ENCODE measurements at regions not wholly inside any gene's neighbourhood (a gene's known extent, or its start where the extent isn't known, plus 50 kb on each side); places are given as distances from the start of the nearest gene placed in this dataset.
"Not testable (repeated sequence)": the region's sequence is repeated elsewhere in the genome, so short reads cannot be mapped to it uniquely, and the experiment has no call there.

DNA sequence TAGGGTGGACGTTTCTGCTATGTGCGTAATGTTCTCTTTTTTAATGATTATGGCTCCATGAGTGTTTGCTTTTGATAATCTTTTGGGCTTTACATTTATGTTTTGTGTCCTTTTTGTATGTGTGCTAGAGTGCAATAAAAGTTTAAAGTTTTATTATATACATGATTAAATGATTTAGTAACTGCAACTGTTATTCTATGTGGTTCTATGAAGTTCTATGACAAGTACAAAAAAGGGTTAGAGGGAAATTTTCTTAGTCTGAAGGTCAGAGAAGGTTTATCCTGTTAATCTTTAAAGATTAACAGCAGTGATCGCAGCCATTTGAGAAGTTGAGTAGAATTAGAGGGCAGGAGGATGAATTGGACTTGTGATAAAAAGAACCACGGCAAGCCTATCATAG lies 386.4 kb upstream of the CHRM3 start:
- DNase-seq (ENCODE audit: low read depth) = no peak

DNA sequence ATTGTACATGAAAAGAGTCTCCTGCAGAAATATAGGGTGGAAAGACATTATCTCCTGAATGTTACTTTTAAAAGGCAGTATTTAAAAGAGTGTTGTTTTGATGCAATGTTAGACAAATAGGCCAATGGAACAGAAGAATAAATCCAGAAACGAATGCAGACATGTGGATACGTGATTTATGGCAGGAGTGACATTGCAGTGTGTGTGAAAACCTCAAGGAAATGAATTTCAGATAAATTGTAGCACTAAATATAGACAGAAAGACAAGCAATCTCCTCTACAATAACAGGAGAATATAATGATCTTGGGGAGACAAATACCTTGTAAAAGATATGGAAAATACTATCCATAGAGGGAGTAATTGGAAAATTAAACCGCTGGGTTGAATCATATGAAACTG lies 387.8 kb upstream of the CHRM3 start:
- DNase-seq (ENCODE audit: low read depth) = no peak

DNA sequence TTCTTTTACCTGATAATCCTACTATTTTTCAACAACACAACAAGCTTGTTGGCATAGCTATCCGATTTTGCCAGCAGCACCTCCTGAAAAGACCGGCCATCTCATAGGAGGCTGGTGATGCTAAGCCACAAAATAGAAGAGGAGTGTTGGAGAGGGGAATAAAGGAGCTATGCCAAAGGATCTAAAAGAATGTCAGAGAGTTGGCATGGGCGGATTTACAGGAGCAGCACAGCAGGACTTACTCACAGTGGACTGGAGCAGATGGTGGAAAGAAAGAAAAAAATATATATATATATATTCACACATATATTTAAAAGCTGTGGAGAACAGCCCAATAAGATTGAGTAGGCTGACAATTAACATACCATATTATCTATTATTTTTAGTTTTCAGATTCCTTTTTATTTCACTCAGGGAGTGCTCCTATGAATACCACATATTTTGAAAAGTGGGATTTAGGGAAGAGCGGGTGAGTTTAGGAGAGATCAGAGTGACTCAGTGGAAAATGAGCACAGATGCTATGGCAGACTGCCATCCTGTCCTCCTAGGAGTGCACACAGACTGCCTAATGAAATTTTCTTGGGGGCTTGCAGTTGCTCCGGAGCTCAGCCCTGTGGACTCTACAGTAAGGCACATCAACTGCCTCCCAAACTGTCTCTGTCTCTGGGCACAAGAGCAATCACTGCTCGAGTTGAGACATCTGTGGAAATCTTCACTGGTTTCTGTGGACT lies 394.4 kb upstream of the CHRM3 start:
- peak; percentile 17 for DNase-seq (ENCODE audit: low read depth)

DNA sequence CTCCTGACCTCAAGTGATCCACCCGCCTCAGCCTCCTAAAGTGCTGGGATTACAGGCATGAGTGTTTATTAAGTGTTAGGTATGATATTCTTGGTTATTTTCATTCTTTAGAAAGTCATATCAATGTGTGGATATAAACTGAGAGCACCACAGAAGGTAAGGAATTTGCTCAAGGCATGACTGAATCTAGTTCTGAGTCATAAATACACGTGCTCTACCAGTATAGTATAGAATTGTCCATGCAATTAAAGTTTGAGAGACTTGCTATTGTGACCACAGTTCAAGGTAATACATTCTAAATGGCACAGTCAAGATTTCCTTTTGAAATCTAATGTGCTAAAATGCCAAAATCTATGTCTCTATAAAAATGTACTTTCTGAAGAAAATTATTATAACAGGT lies 401.1 kb upstream of the CHRM3 start:
- DNase-seq (ENCODE audit: low read depth) = no peak

GRCh38 chr1:238982736-238983135 lies 403.6 kb upstream of the CHRM3 start:
- DNase-seq (ENCODE audit: low read depth) = no peak

GRCh38 chr1:238981317-238981933 lies 404.9 kb upstream of the CHRM3 start:
- no peak for DNase-seq (ENCODE audit: low read depth)

DNA sequence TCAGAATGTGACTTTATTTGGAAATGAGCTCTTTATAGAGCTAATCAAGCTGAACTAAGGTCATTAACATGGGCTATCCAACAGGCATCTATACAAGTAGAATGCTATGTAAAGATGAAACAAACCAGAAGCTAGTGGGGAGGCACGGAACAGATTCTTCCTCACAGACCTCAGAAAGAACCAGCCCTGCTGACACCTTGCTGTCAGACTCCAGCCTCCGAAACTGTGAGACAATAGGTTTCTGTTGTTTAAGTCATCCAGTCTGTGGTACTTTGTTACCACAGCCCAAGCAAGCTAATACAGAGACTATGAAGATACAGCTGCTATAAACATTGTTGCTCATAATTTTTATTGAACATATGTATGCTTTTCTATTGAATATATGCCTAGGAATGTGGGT lies 406.3 kb upstream of the CHRM3 start:
- no peak for DNase-seq (ENCODE audit: low read depth)

GRCh38 chr1:238964631-238965030 lies 421.7 kb upstream of the CHRM3 start:
- DNase-seq (ENCODE audit: low read depth) = no peak

- DNase-seq (ENCODE audit: low read depth) = no peak
Observed at GRCh38 chr1:238962941-238963340, 423.4 kb upstream of the CHRM3 start.

DNA sequence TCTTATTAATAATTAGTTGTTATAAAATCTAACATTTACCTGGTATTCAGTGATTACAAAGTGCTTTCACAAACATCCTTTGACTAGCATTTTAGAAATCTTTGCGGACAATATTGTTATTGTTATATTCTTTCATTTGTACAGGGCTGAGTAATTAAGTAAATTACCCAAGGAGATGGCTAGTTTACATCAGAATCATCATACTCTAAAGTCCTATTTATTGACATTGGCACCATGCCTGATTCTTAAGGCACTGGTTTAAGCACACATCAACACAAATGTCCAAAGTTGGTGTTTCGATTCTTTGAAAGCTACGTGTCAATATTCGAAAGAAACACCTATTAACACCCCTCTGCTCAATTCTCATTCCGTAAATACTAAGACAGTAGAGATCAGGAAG lies 424.6 kb upstream of the CHRM3 start:
- no peak for DNase-seq (ENCODE audit: low read depth)

DNA sequence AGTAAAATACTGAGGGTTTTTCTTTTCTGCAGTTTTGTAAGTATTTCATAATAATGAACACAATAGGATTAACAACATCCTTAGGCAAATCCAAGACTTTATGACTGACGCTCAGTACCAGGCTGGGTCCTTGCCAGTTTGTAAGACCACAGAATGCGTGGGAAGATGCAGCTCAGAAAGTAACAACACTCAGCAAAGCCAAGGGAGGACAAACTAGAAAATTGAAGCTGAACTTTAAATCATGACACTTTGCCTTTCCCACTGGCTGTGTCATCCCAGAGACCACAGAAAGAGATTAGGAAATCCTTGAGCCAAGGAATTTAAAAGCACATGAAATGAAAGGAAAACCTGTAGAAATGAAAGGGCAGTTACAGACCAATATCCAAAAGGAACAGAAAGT lies 426.3 kb upstream of the CHRM3 start:
- DNase-seq (ENCODE audit: low read depth) = peak; percentile 30

GRCh38 chr1:238955934-238956333 lies 430.4 kb upstream of the CHRM3 start:
- no peak for DNase-seq (ENCODE audit: low read depth)

DNA sequence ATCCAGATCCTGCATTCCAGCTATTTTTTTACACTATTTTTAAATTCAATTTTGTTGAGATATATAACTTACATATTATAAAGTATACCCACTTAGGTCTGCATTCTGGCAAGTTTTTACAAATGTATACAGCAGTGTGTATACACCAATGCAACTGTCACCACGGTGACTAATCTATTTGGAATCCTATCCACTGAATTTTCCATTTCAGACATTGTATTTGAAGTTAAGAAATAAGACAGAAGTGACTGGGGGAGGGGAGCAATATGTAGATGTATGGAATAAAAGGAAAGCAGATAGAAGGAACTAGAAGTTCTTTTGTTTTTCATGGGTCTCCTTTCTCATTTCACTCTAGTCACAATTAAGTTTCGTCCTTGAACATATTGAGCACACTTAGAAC lies 431.5 kb upstream of the CHRM3 start:
- peak; percentile 43 for DNase-seq (ENCODE audit: low read depth)

DNA sequence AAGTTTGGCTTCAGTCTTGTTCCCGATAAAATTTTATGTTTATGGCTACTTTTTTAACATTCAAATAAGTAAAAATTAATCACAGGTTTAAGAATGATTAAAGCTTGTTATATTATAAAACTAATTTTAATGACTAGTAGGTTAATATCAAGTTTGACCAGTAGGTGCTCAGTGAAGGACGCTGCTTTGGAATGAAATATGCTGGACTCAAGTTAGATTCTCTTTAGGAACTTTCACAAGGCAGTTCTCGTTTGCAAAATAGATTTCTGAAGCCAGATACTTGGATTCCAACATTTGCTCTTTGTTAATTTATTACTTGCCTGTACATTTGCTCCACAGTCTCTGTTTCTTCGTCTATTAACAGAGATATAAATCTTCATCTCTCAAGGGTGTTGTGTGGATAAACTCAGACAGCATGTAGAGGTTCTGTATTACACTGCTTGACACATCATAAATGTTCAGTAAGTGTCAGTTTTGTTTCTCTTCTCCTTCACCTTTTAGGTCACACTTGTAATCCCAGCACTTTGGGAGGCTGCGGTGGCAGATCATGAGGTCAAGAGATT lies 432.8 kb upstream of the CHRM3 start:
- no peak for DNase-seq (ENCODE audit: low read depth)

- peak; percentile 43 for DNase-seq (ENCODE audit: low read depth)
Observed at GRCh38 chr1:238951809-238952208, 434.6 kb upstream of the CHRM3 start.

- no peak for DNase-seq (ENCODE audit: low read depth)
Observed at GRCh38 chr1:238950784-238951183, 435.6 kb upstream of the CHRM3 start.

DNA sequence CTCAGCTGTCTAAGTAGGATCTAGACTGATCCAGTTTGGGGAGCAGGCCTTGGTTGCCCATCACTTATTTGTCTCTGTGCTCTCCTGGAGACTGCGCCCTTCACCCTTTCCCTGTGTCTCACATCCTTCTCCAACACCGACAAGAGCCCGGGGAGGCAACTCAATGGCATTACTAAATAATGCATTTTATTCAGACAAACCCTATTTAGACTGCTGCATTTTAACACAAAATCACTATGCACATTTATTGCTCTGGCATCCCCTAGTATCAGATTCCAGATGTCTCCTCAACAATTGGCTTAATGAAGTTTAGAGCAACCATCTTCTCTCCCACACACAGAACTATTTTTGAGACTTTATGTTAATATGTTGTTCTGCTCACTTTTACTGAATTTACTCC lies 436.4 kb upstream of the CHRM3 start:
- no peak for DNase-seq (ENCODE audit: low read depth)

GRCh38 chr1:238944028-238944427 lies 442.3 kb upstream of the CHRM3 start:
- no peak for DNase-seq (ENCODE audit: low read depth)

- no peak for DNase-seq (ENCODE audit: low read depth)
Observed at GRCh38 chr1:238927899-238928298, 458.5 kb upstream of the CHRM3 start.

DNA sequence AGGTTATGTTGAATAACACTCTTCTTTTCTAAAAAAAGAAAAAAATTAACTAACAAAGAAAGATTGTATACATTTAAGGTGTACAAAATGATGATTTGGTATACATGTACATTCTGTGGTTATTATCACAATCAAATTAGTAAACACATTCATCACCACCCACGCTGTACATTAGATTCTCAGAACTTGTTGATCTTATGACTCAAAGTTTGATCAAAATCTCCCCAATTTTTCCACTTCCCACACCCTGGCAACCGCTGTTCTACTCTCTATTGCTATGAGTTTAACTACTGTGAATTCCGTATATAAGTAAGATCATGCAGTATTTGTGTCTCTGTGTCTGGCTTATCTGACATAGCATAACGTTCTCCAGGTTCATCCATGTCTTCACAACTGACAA lies 469.5 kb upstream of the CHRM3 start:
- DNase-seq (ENCODE audit: low read depth) = no peak

GRCh38 chr1:238914346-238914745 lies 472.0 kb upstream of the CHRM3 start:
- DNase-seq (ENCODE audit: low read depth) = no peak

DNA sequence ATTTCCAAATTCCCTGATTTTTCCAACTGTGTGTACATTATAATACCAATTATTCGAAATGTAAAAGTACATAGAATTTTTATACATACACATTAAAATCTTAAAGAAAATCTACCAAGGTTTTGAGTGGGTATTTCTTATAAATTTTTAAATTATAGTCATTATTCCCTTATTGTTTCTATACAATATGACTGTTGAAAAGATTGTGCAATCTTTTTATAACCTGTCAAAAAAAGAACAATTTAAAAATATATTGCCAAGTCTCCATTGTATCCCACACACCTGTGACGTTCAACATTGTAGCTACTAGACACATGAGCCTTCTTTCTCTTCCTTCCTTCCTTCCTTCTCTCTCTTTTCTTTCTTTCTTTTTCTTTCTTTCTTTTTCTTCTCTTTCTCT lies 473.2 kb upstream of the CHRM3 start:
- DNase-seq (ENCODE audit: low read depth) = no peak

- no peak for DNase-seq (ENCODE audit: low read depth)
Observed at GRCh38 chr1:238912148-238912547, 474.2 kb upstream of the CHRM3 start.

DNA sequence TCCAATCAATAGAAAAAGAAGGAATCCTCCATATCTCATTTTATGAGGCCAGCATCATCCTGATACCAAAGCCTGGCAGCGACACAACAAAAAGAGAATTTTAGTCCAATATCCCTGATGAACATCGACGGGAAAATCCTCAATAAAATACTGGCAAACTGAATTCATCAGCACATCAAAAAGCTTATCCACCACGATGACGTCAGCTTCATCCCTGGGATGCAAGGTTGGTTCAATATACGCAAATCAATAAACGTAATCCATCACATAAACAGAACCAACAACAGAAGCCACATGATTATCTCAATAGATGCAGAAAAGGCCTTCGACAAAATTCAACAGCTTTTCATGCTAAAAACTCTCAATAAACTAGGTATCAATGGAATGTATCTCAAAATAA lies 483.6 kb upstream of the CHRM3 start:
- DNase-seq (ENCODE audit: low read depth) = not testable (repeated sequence)
